Thyroid gland (tissue), 4 donors: ENCODE measurements at regions not wholly inside any gene's neighbourhood (a gene's known extent, or its start where the extent isn't known, plus 50 kb on each side); places are given as distances from the start of the nearest gene placed in this dataset.

Experiments used
- POLR2A ChIP-seq, 2 donors: fragments of 450-650 bp; IDR thresholded peaks; one replicate each; pipeline ENCODE4 v1.6.1; 2017; ENCODE audit warnings: antibody characterized with exemption in 2 of 2, mild to moderate bottlenecking in 2 of 2, moderate library complexity in 1 of 2
- TF ChIP-seq, protein P1 (sequence below), 6 experiments: fragments of 200-600 bp in 3 of 6; fragments of 450-650 bp in 3 of 6; sonication (generic) in 3 of 6; IDR thresholded peaks; one replicate each; pipeline ENCODE4 v1.5.1; 2016 to 2019; ENCODE audit warnings: antibody characterized with exemption in 6 of 6, mild to moderate bottlenecking in 2 of 6, inconsistent platforms in 1 of 6, moderate library complexity in 1 of 6

DNA sequence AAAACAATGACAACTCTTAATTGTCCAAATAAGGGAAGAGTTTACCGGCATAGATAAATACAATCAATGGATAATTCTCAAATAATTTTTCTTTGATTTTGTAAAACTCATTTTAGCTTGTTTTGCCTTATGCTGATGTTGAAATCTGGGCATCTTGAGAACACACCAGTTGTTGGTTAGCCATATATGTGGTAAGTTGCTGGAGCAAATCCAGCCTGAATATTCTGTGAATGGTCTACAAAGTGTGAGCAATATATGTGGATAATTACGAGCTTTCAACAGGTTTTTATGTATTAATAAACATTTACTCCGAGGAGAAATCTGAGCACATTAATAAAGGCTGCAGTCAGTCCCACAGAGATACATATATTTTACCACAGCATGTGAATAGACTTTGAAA, 423.6 kb downstream of the BCKDHB start:
- TF ChIP-seq, protein P1, sequence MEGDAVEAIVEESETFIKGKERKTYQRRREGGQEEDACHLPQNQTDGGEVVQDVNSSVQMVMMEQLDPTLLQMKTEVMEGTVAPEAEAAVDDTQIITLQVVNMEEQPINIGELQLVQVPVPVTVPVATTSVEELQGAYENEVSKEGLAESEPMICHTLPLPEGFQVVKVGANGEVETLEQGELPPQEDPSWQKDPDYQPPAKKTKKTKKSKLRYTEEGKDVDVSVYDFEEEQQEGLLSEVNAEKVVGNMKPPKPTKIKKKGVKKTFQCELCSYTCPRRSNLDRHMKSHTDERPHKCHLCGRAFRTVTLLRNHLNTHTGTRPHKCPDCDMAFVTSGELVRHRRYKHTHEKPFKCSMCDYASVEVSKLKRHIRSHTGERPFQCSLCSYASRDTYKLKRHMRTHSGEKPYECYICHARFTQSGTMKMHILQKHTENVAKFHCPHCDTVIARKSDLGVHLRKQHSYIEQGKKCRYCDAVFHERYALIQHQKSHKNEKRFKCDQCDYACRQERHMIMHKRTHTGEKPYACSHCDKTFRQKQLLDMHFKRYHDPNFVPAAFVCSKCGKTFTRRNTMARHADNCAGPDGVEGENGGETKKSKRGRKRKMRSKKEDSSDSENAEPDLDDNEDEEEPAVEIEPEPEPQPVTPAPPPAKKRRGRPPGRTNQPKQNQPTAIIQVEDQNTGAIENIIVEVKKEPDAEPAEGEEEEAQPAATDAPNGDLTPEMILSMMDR (IDR thresholded peaks at IDR 0.05): no peak
- TF ChIP-seq POLR2A (IDR thresholded peaks at IDR 0.05): no peak
